Stimulated activated CD8-positive, alpha-beta memory T cell treated with anti-CD3 and anti-CD28 coated beads, Interleukin-15, amount 100 ng/mL, for 24 hours (primary cell): ENCODE measurements at regions not wholly inside any gene's neighbourhood (a gene's known extent, or its start where the extent isn't known, plus 50 kb on each side); places are given as distances from the start of the nearest gene placed in this dataset.

Experiments used
- DNase-seq: peaks from one replicate; pipeline ENCODE4 v3.0.0-alpha.2; 2020; ENCODE audit warnings: low read depth

GRCh38 chr9:89723469-89724100, 118.8 kb downstream of the GADD45G start:
- no peak for DNase-seq

DNA sequence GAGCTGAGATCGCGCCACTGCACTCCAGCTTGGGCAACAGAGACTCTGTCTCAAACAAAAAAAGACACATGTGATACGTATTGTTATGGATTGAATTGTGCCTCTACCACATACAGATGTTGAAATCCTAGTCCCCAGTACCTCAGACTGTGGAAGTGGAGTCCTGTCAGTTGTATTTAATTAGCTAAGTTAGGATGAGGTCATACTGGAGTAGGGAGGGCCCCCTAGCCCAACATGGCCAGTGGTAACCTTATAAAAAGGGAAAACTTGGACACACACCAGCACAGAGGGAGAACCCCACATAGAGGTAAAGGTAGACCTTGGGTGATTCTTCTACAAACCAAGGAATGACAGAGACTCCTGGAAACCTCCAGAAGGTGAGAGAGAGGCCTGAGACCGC, 119.8 kb downstream of the GADD45G start:
- no peak for DNase-seq

DNA sequence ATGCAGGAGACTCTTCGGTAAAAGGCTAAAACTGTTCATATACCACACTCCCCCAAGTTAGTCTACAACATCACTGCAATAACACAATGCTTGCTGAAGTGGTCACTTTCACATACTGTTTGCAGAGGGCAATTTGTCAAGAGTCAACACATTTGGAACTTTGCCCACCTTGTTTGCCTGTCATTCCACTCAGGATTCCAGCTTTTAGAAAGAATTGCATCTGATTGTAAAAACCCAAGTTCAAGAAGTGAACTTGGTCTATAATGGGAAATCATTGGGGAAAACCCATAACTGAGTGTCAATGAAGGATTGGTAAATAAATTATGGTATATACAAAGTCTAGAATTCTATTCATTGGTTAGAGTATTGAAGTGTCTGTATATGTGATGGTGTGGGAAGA, 120.5 kb downstream of the GADD45G start:
- DNase-seq, result no peak

DNA sequence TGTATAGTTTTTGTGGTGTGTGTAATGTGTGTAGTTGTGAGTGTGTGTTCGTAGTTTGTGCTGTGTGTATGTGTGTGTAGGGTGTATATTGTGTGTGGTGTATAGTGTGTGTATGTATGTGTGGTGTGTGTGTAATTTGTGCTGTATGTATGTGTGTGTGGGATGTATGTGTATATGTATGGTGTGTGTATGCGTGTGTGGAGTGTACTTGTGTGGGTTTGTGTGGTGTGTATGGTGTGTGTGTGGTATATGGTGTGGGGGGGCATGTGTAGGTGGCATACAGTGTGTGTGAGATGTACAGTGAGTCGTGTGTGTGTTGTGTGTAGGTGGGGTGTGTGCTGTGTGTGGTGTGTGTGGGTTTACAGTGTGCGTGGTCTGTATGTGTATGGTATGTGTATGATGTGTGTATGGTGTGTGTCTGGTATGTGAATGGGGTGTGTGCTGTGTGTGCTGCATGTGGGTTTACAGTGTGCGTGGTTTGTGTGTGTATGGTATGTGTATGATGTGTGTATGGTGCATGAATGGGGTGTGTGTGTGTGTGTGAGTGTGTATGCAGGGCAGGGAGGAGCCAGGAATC, 125.2 kb downstream of the GADD45G start:
- DNase-seq, result no peak

- no peak for DNase-seq
These were observed 125.9 kb downstream of the GADD45G start for GRCh38 chr9:89730715-89731114.

- no peak for DNase-seq
These were observed 126.7 kb downstream of the GADD45G start for GRCh38 chr9:89731262-89732182.

DNA sequence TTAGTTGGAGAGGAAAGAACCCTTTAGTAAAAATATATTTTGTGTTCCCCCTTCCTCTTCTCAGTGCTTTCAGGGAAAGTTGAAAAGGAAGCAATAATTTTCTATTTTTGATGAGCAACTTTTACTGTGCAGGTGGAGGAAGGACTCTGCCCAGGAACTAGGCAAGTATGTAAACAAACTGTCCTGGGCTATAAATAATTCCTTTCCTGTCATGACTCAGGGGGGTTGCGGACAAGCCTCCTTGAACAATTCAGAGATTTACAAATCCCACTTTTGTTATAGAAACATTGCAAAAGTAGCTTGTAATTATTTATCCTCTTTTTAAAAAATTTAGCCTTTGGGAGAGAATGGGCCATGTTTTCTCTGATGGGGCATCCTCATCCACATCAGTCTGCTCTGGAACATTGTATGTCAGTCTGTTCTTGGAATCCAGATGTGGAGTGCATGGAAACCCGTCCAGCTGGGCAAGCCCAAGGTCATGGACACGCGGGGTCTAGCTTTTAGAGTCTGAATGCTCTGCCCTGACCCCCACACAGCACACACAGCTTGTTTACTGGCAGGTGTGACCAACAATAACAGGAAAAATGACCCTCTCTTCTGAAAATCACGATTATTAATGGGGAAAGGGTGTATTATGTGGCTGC, 127.6 kb downstream of the GADD45G start:
- DNase-seq, result no peak

- no peak for DNase-seq
These were observed 128.1 kb downstream of the GADD45G start for GRCh38 chr9:89732939-89733324.

- DNase-seq, result no peak
These were observed 129.8 kb downstream of the GADD45G start for GRCh38 chr9:89734600-89735041.

DNA sequence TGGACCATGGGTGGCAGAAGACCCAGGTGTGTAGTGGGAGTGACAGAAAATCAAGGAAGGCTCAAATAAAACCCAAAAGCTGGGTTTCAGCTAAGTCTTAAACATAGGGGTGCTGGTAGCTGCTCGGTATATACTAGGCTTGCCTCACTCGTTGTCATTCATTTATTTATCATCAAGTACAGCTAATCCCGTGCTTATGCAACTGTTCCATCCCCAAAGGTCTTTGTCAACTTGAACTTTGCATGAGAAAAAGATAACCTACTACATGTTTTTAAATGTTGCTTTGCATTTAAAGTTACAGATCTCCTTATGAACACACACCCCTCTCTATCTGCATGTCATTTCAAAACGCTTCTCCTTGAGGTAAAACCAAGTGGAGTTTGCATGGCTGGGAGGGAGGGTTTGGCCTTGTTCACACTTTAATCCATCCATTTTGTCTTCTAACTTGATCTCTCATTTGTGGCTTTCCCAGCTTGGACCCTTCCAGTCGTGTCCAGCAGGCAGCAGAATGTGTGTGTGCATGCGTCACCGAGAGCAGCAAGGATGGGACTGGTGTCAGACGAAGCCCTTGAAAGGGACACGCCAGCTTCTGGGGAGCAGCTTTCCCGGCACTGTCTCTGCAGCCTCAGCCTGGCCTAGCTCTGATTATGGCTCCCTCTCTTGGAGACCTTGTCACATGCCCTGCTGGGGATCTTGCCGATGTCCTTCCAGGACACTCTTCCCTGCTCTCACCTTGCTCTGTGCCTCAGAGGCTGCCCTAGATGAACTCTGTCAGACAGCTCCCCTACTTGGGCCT, 133.5 kb downstream of the GADD45G start:
- DNase-seq, result no peak

DNA sequence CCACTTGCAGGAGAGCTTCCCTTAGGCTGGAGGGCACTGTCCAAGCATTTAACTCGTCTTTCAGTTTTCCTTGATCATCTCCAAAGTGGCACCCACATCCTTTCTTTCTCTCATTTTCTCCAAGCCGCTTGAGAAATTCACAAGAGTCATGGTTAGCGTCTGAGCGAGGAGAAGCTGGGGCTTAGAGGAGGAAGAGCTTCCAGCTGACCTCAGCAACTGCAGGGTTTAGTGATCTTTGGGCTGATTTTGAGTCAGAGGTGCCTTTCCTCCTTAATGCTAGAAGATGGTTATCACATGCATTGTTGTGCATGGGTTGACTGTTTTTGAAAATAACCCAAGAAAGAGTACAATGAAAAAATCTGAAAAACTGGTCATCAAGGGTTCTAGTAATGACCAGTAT, 134.7 kb downstream of the GADD45G start:
- DNase-seq, result no peak

GRCh38 chr9:89739916-89740315, 135.1 kb downstream of the GADD45G start:
- DNase-seq, result no peak

DNA sequence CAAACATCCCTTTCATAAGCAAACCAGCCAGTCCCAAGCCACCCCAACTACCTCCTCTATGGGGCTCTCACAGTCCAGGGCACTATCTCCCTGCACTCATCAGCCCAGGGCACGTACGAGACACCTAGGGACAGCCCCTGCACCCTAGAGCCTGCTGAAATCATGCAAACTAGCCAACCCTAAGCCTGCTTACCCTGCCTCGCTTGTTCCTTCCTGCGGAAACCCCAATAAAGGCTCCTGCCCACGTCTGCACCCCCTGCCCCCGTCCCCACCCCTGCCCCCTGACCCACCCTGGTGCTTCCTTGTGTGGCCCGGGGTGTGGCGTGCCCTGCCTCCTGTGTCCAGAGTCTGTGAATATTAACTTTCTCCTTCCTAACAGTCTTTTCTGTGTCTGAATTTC, 135.9 kb downstream of the GADD45G start:
- no peak for DNase-seq

DNA sequence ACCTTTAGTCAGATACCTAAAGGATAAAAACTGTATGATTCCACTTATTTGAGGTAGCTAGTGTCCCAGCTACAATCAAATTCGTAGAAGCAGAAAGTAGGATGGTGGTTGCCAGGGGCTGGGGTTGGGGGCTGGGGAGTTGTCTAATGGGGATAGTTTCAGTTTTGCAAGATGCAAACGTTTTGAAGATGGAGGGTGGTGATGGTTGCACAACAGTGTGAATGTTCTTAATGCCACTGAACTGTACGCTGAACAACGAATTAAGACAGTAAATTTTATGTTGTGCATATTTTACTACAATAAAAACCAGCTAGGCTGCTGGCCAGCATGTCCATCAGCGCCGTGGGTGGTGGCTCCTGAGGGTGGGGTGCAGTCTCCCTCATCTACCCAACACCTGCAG, 137.8 kb downstream of the GADD45G start:
- DNase-seq, result no peak

GRCh38 chr9:89743216-89743572, 138.4 kb downstream of the GADD45G start:
- DNase-seq, result no peak

DNA sequence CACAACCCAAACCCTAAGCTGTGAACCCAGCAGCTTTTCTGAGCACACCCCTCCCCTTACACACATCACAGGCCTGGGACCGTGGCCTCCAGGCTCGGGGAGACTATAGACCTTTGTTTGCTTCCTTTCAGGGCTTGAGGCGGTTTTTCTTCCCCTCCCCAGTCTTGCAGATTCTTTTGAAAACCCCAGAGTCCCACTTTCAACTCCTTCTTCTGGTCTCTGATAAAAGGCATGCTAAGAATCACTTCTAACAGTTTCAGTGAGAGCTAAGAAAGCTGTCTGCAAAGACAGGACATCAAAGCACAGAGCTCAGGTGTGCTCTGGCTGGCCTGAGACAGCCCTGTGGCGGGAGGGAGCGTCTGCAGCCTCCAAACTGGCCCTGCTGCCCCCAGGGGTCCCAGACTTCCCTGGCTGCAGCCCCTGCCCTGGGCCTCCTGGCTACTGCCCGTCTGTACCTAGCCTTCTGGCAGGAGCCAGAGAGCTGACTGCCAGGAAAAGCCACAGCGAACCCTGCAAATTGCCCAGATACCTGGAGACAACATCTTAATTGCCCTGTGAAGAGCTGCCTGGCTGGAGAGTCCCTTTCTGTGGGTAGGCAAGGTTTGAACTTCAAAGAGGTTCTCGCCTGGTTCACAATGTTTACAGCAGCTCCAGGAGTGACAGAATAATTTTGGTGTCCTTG, 138.9 kb downstream of the GADD45G start:
- DNase-seq, result no peak

DNA sequence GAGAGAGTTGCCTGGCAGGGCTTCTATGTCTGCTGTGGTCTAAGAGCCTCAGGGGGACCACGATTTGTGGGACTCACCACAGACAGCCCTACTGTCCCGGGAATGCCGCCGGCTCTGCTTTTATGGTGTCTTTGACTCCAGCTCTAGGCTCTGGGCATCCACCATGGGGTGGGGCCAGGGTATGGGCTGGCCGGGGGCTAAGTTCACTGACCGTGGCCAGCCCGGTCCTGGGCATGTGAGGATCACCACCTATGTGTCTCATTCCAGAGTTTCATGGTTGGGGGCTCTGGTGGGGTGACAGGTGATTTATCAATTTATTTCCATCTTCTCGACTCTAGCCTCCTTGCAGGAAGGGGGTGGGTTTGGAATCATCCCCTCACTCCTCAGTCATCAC, 139.4 kb downstream of the GADD45G start:
- DNase-seq, result no peak

- DNase-seq, result no peak
These were observed 139.9 kb downstream of the GADD45G start for GRCh38 chr9:89744730-89745129.

- DNase-seq, result no peak
These were observed 141.0 kb downstream of the GADD45G start for GRCh38 chr9:89745601-89746376.

DNA sequence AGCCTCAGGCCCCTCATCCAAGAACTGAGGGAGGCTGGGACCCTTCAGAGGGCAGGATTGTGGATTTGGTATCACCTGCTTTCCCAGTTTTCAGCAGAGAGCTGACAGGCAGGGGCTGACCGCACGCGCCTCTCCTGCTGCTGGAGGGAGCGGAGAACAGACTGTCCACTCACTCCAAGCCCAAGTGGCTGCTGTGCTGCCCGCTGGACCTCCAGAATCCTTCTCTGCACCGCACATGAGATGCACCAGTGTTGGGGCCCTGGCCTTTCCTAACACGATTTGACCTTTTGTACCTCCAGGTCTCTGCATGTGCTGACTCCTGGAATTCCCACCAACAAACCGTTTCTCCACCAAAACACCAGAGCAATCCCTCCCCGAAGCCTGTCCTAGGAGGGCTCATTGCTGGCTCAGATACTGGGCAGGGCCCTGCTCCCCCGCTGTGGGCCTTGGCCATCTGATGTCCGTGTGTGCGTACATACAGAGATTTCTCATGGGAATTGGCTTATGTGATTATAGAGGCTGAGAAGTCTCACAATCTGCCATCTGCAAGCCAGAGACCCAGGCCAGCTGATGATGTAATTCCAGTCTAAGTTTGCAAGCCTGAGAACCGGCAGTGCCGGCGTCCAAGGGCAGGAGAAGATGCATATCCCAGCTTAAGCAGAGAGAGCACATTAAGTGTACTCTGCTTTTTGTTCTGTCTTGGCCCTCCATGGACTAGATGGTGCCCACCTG, 141.7 kb downstream of the GADD45G start:
- no peak for DNase-seq
